RWPE2 (cell line): ENCODE measurements at regions not wholly inside any gene's neighbourhood (a gene's known extent, or its start where the extent isn't known, plus 50 kb on each side); places are given as distances from the start of the nearest gene placed in this dataset.

Experiments used
- ATAC-seq: fragments of 200-7000 bp; cut with Tn5 transposase; 3 replicates; pipeline ENCODE4 v1.9.1; 2021; ENCODE audit warnings: low read depth
- DNase-seq: peaks from one replicate; pipeline ENCODE4 v3.0.0-alpha.2; 2020; ENCODE audit warnings: low spot score
- H3K27ac ChIP-seq: fragments of 450-650 bp; 2 replicates; pipeline ENCODE4 v1.5.1; 2017; ENCODE audit warnings: mild to moderate bottlenecking; ENCODE audit not compliant: poor library complexity, severe bottlenecking
- H3K27me3 ChIP-seq: fragments of 250-450 bp; sonication (Bioruptor Pico); 2 replicates; pipeline ENCODE4 v1.5.1; 2021; ENCODE audit warnings: mild to moderate bottlenecking, moderate library complexity; ENCODE audit not compliant: insufficient read depth, poor library complexity, severe bottlenecking
- H3K36me3 ChIP-seq: fragments of 250-450 bp; sonication (Bioruptor Pico); 2 replicates; pipeline ENCODE4 v1.5.1; 2020; ENCODE audit warnings: low read depth, mild to moderate bottlenecking, moderate library complexity
- H3K4me1 ChIP-seq: fragments of 250-450 bp; sonication (Bioruptor Pico); 2 replicates; pipeline ENCODE4 v1.5.1; 2021; ENCODE audit warnings: mild to moderate bottlenecking, moderate library complexity; ENCODE audit not compliant: insufficient read depth, poor library complexity, severe bottlenecking
- H3K4me3 ChIP-seq: fragments of 250-450 bp; sonication (Bioruptor Pico); 2 replicates; pipeline ENCODE4 v1.5.1; 2021; ENCODE audit warnings: mild to moderate bottlenecking, moderate library complexity; ENCODE audit not compliant: severe bottlenecking
- H3K9me3 ChIP-seq: fragments of 250-450 bp; sonication (Bioruptor Pico); 2 replicates; pipeline ENCODE4 v1.5.1; 2021; ENCODE audit warnings: mild to moderate bottlenecking, moderate library complexity; ENCODE audit not compliant: severe bottlenecking
- CTCF ChIP-seq: fragments of 450-650 bp; IDR thresholded peaks from one replicate; pipeline ENCODE4 v1.5.1; 2017; ENCODE audit warnings: mild to moderate bottlenecking, moderate library complexity; ENCODE audit not compliant: poor library complexity, severe bottlenecking

- ATAC-seq: no peak
- Histone ChIP-seq H3K27ac (no peak overlapping the region), H3K36me3 (0 out of 2 replicates have a peak, but pooled peaks cover 3% of the 10 kb centered on the region), H3K4me1 (peaks cover 28% of the 10 kb centered on the region), H3K4me3 (no peak overlapping the region), H3K27me3 (no peaks in the 10 kb centered on the region), H3K9me3 (no peaks in the 10 kb centered on the region)
- TF ChIP-seq CTCF: no peak
- DNase-seq: no peak
Measured at GRCh38 chr20:53842301-53843099, 227.9 kb downstream of the BCAS1 start.

- H3K27me3 ChIP-seq: no peaks in the 10 kb centered on the region
- TF ChIP-seq CTCF: no peak
- H3K4me3 ChIP-seq: no peak overlapping the region
- peaks cover 28% of the 10 kb centered on the region for H3K4me1 ChIP-seq
- no peak for DNase-seq
- H3K27ac ChIP-seq: no peak overlapping the region
- no peaks in the 10 kb centered on the region for H3K9me3 ChIP-seq
- no peak for ATAC-seq
- H3K36me3 ChIP-seq: 0 out of 2 replicates have a peak, but pooled peaks cover 3% of the 10 kb centered on the region
Measured at GRCh38 chr20:53841741-53842140, 228.7 kb downstream of the BCAS1 start.

GRCh38 chr20:53840532-53840931 lies 229.9 kb downstream of the BCAS1 start:
- Histone ChIP-seq H3K27ac (peak overlapping the region; percentile 20), H3K9me3 (no peaks in the 10 kb centered on the region), H3K36me3 (0 out of 2 replicates have a peak, but pooled peaks cover 3% of the 10 kb centered on the region), H3K4me3 (no peak overlapping the region), H3K27me3 (no peaks in the 10 kb centered on the region), H3K4me1 (peaks cover 21% of the 10 kb centered on the region)
- ATAC-seq (peak; percentile 30; the same call in 1 of the 3 replicates), DNase-seq (no peak)
- TF ChIP-seq CTCF: no peak

- DNase-seq (no peak), ATAC-seq (no peak)
- Histone ChIP-seq H3K4me3 (no peak overlapping the region), H3K27ac (peak overlapping the region; percentile 20), H3K27me3 (no peaks in the 10 kb centered on the region), H3K9me3 (no peaks in the 10 kb centered on the region), H3K4me1 (peaks cover 13% of the 10 kb centered on the region), H3K36me3 (0 out of 2 replicates have a peak, but pooled peaks cover 3% of the 10 kb centered on the region)
- no peak for TF ChIP-seq CTCF
Measured at GRCh38 chr20:53839423-53840176, 230.8 kb downstream of the BCAS1 start.
